Natural killer cell treated with Interleukin-12 subunit alpha and Interleukin-12 subunit beta and Interleukin-15 and Interleukin-18, amount 100 ng/mL, for 72 hours (primary cell): ENCODE measurements at regions not wholly inside any gene's neighbourhood (a gene's known extent, or its start where the extent isn't known, plus 50 kb on each side); places are given as distances from the start of the nearest gene placed in this dataset.
"Not testable (repeated sequence)": the region's sequence is repeated elsewhere in the genome, so short reads cannot be mapped to it uniquely, and the experiment has no call there.

ENCODE experiments used
- ATAC-seq, 2 donors: fragments of 150-1000 bp; cut with Tn5 transposase in 1 of 2; sonication (Bioruptor Pico), chemical (Tn5 transposase) in 1 of 2; 2 replicates each; pipeline ENCODE4 v1.10.0; 2021
- DNase-seq: peaks from one replicate; pipeline ENCODE4 v3.0.0; 2022; ENCODE audit warnings: low spot score
- H3K27ac Mint-ChIP-seq, 2 donors: 1 replicate in 1 of 2; 2 replicates in 1 of 2; pipeline ENCODE4 v1.8.0; 2022; ENCODE audit warnings: mixed read lengths in 2 of 2, mild to moderate bottlenecking in 1 of 2, moderate library complexity in 1 of 2
- H3K27me3 Mint-ChIP-seq, 2 donors: 1 replicate in 1 of 2; 2 replicates in 1 of 2; pipeline ENCODE4 v1.8.0; 2022; ENCODE audit warnings: mixed read lengths in 2 of 2
- H3K36me3 Mint-ChIP-seq: one replicate; pipeline ENCODE4 v1.8.0; 2022; ENCODE audit warnings: mixed read lengths
- H3K4me1 Mint-ChIP-seq, 2 donors: 1 replicate in 1 of 2; 2 replicates in 1 of 2; pipeline ENCODE4 v1.8.0; 2022; ENCODE audit warnings: low read depth in 2 of 2, mixed read lengths in 2 of 2, mild to moderate bottlenecking in 1 of 2
- H3K4me3 Mint-ChIP-seq: one replicate; pipeline ENCODE4 v1.8.0; 2022; ENCODE audit warnings: mixed read lengths
- H3K9me3 Mint-ChIP-seq: 2 replicates; pipeline ENCODE4 v1.8.0; 2022; ENCODE audit warnings: mixed read lengths

DNA sequence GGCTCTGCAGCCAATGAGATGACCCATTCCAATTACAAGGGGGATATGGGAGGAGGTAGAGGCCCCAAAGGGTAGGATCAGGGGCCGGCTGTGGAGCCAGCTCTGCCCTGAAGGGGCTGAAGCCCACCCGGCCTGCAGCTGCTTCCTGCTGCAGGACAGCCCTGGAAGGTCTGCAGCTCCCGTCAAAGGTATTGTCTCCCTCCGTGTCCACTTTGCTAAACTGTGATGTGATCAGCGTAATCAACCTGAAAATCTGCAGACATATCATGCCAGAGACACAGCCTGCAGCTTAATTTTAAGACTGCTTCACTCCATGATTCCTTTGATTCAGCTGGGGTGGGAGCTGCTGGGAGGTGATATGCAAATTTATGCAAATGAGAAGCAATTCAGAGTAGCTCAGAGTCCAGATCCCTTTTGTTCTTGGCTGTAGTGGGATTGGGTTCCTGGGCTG is 90.7 kb downstream of the GADD45G start:
- no peaks in the 10 kb centered on the region for H3K9me3 Mint-ChIP-seq
- H3K27ac Mint-ChIP-seq, result peak overlapping the region in 1 of 2 donors; percentile 57
- H3K36me3 Mint-ChIP-seq, result no peaks in the 10 kb centered on the region
- ATAC-seq (no peak), DNase-seq (no peak)
- H3K4me3 Mint-ChIP-seq, result no peak overlapping the region
- no peaks in the 10 kb centered on the region for H3K27me3 Mint-ChIP-seq
- peaks cover 30 to 51% of the 10 kb centered on the region in 2 donors for H3K4me1 Mint-ChIP-seq

DNA sequence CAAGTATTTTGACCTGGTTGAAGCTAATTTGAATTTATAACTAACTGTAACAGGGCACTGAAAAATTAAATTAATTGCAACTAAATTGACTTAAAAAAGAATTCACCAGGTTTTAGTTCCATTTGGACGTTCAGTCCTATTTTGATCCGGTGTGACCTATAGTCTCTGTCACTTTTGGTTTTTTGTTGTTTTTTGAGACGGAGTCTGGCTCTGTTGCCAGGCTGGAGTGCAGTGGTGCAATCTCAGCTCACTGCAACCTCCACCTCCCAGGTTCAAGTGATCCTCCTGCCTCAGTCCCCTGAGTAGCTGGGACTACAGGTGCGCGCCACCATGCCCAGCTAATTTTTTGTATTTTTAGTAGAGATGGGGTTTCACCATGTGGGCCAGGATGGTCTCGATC is 91.2 kb downstream of the GADD45G start:
- not testable (repeated sequence) for H3K4me3 Mint-ChIP-seq, H3K27ac Mint-ChIP-seq, H3K9me3 Mint-ChIP-seq, H3K27me3 Mint-ChIP-seq, ATAC-seq, H3K36me3 Mint-ChIP-seq, DNase-seq
- peaks cover 28 to 49% of the 10 kb centered on the region in 2 donors for H3K4me1 Mint-ChIP-seq

DNA sequence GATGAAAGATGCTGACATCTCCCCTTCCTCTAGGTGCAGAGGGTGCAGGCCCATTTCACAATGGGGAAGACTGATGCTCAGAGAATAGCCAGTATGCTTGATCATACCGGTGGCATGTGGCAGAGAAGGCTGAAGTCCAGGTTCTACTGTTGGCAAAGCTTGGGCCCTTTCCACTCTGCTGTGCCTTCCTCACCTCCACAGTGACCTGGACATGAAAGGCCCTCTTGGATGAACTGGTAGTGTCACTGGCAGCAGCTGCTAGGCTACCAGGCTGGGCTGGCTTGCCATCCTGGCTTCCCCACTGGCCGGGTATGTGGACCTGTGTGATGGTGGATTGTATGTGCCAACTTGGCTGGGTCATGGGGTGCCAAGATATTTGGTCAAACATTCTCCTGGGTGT is 92.0 kb downstream of the GADD45G start:
- DNase-seq (no peak), ATAC-seq (no peak)
- H3K9me3 Mint-ChIP-seq, result no peaks in the 10 kb centered on the region
- peaks cover 26 to 42% of the 10 kb centered on the region in 2 donors for H3K4me1 Mint-ChIP-seq
- no peak overlapping the region for H3K4me3 Mint-ChIP-seq
- no peaks in the 10 kb centered on the region for H3K36me3 Mint-ChIP-seq
- H3K27me3 Mint-ChIP-seq, result no peaks in the 10 kb centered on the region
- peak overlapping the region in 1 of 2 donors; percentile 50 for H3K27ac Mint-ChIP-seq

DNA sequence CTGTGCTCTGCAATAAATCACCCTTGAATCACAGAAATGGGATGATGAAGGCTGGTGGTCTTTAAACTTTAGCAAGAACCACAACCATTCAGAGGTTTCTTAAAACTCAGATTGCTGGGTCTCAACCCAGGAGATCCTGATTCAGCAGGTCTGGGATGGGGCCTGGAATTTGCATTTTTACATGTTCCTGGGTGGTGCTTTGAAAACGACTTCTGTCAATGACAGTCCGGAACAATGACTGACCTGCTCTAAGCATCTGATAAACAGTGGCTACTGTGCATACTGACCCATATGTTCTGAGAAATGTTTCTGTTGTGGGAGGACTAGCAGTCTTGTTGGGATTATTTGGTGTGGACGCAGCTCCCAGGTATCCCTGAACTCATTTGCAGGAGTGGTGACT is 92.7 kb downstream of the GADD45G start:
- DNase-seq (no peak), ATAC-seq (no peak)
- Mint-ChIP-seq H3K4me3 (no peak overlapping the region), H3K27ac (peak overlapping the region; percentile 14 to 93), H3K4me1 (peaks cover 28 to 43% of the 10 kb centered on the region in 2 donors), H3K9me3 (no peaks in the 10 kb centered on the region), H3K36me3 (no peaks in the 10 kb centered on the region), H3K27me3 (no peaks in the 10 kb centered on the region)

DNA sequence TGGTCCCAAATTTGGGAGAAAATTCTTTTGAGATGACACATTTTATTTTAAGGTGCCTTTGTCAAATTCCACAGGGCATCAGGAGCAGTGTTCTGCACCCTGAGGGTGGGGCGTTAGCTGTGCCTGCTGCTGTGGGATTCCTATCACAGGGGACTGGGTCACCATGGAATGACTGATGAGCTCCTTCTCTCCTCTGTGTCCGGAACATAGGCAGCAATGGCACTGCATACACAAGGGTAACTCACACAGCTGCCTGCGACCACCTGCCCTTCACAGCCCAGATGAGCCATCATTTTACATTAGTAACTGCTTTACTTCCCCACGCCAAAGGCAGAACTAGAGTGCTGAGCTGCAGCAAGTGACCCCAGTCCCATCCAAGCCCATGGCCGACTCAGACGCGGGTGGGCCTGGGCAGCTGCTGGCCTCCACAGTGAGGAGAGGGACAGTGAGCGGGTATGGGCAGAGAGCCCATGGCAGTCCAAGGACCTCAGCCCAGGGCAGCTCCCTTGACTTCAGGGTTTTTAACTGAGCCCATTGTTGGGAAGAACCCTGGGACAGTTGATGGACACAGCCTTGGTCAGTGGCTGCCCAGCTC is 93.7 kb downstream of the GADD45G start:
- Mint-ChIP-seq H3K36me3 (peaks cover 6% of the 10 kb centered on the region), H3K27me3 (no peaks in the 10 kb centered on the region), H3K27ac (peak overlapping the region; percentile 14 to 93), H3K4me3 (no peak overlapping the region), H3K4me1 (peaks cover 36 to 44% of the 10 kb centered on the region in 2 donors), H3K9me3 (no peaks in the 10 kb centered on the region)
- ATAC-seq (no peak), DNase-seq (no peak)

DNA sequence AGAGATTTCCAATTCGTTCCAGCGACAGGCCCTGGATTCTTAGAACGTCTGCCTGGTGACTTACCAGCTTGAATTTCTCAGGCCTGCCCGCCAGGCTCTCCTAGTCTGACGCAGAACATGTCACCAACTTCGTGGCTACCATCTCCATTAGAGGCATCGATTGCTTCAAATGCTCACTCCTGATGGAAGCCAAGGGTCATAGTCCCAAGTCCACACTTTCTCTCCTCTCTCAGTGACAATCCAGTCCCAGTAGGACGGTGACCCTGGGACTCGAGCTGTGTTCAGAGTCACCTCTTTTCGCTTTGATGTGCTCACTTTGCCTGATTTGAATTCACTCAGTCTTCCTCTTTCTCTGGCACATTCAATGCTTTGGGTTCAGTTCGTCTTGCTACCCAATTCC is 94.8 kb downstream of the GADD45G start:
- no peaks in the 10 kb centered on the region for H3K9me3 Mint-ChIP-seq
- peak overlapping the region; percentile 40 for H3K4me3 Mint-ChIP-seq
- peak overlapping the region; percentile 87 to 93 for H3K27ac Mint-ChIP-seq
- no peak for DNase-seq
- ATAC-seq, result no peak
- peaks cover 7% of the 10 kb centered on the region for H3K36me3 Mint-ChIP-seq
- no peaks in the 10 kb centered on the region for H3K27me3 Mint-ChIP-seq
- peaks cover 47 to 52% of the 10 kb centered on the region in 2 donors for H3K4me1 Mint-ChIP-seq

DNA sequence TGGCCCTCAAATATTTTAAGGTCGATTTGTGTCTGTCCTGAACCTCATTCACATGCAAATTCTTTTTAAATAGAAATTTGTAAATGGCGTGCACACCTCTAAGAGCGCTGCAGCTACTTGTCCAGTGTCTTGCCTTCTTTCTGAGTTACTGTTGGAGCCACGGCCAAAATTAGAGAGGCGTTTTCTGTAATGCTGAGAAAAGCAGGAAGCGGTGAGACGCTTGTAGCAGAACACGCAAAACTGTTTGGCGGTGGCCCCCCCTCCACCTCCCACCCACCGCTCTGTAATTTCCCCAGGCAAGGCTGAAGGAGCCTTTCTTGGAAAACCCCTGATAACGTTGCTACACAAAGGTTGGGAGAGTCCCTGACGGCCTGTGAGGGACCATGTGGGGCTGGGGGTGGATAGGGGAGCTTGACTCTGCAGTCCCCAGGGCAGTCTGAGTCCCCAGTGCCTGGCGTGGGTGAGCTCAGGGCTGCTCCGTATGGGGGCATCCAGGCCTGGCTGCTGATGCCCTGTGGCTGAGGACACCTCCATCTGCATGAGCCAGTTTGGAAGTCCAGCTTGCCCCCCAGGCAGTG is 96.5 kb downstream of the GADD45G start:
- peaks cover 7% of the 10 kb centered on the region for H3K36me3 Mint-ChIP-seq
- ATAC-seq (peak; percentile 93 to 97), DNase-seq (peak; percentile 92)
- peaks cover 57 to 58% of the 10 kb centered on the region in 2 donors for H3K4me1 Mint-ChIP-seq
- no peaks in the 10 kb centered on the region for H3K9me3 Mint-ChIP-seq
- no peaks in the 10 kb centered on the region for H3K27me3 Mint-ChIP-seq
- peak overlapping the region; percentile 91 for H3K4me3 Mint-ChIP-seq
- peak overlapping the region; percentile 87 to 93 for H3K27ac Mint-ChIP-seq

DNA sequence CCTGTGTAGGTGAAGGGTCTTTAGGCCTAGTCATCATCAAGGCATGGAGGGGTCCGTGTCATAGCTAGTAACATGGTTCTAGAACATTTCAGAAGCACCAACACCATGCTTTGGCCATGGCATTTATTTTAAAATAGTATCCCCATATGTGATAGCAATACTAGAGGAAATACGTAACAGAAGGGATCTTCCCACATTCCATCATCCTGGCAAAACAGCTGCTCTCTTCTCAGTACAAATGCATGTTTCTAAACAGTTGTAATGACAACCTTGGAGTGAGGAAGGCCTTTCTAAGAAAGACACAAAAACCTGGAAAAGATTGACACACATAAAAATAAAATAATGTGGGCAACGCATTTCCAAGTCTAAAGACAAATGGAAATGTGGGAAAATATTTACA is 97.6 kb downstream of the GADD45G start:
- Mint-ChIP-seq H3K36me3 (peaks cover 7% of the 10 kb centered on the region), H3K27me3 (no peaks in the 10 kb centered on the region), H3K9me3 (no peaks in the 10 kb centered on the region), H3K4me3 (peak overlapping the region; percentile 91), H3K4me1 (peaks cover 57 to 63% of the 10 kb centered on the region in 2 donors), H3K27ac (peak overlapping the region; percentile 87 to 93)
- ATAC-seq (no peak), DNase-seq (no peak)

DNA sequence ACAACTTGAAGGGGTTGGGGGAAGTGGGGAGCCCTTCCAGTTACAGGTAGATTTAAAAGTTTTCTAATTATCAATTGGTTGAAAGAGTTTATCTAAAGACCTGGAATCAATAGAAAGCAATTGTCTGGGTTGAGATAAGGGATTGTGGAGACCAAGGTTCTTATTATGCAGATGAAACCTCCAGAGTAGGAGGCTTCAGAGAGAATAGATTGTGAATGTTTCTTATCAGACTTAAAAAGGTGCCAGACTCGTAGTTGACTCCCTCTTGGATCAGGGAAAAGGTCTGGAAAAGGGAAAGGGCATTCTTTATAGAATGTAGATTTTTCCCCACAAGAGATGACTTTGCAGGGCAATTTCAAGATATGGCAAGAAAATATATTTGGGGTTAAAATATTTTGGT is 100.8 kb downstream of the GADD45G start:
- DNase-seq, result no peak
- ATAC-seq, result no peak
- peaks cover 19% of the 10 kb centered on the region for H3K36me3 Mint-ChIP-seq
- H3K27me3 Mint-ChIP-seq, result no peaks in the 10 kb centered on the region
- peak overlapping the region in 1 of 2 donors; percentile 77 for H3K27ac Mint-ChIP-seq
- peaks cover 61 to 69% of the 10 kb centered on the region in 2 donors for H3K4me1 Mint-ChIP-seq
- peak overlapping the region; percentile 51 for H3K4me3 Mint-ChIP-seq
- H3K9me3 Mint-ChIP-seq, result no peaks in the 10 kb centered on the region

DNA sequence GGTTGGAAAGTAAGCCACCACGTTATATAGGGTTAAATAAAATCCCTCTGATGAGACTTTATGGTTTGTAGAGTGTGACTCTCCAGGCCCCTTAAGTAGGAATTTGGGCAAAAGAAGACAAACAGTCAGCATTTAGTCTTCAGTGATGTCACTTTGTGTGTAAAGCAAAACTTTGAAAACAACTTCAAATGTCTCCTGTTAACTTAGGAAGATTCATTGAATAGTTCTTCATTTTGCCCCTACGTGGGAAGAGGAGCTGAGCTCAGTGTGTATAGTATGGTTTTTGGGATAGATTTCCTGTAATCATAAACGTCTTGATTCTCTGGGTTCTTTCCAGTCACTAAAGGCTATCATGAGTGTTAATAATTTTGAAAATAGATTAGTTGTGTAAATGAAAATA is 101.3 kb downstream of the GADD45G start:
- Mint-ChIP-seq H3K36me3 (peaks cover 19% of the 10 kb centered on the region), H3K27ac (peak overlapping the region in 1 of 2 donors; percentile 77), H3K4me3 (peak overlapping the region; percentile 51)

DNA sequence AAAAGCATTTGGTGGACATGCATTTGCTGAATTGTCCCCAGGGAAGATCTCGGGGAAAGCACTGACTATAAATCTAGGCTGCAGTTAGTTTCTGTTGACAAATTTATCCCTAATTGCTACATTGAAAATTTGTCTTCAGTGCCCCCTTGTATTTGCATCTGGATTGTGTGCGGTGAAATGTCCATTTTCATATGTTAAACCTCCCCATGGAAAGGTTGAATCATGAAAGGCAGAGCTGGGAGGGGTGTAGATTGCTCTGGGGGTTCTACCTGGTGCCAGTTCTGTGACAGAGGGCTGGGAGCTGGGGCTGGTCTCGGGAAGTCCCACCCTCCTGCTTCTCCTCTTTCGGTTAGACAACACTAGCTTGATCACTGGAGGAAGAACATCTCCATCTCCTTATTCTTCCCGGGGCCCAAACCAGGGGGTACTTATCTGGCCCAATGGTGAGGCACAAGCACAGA is 101.9 kb downstream of the GADD45G start:
- Mint-ChIP-seq H3K27me3 (no peaks in the 10 kb centered on the region), H3K4me1 (peaks cover 64 to 73% of the 10 kb centered on the region in 2 donors), H3K4me3 (no peak overlapping the region), H3K27ac (peak overlapping the region in 1 of 2 donors; percentile 77), H3K9me3 (no peaks in the 10 kb centered on the region), H3K36me3 (peaks cover 21% of the 10 kb centered on the region)
- DNase-seq, result no peak
- ATAC-seq, result peak in 1 of 2 donors; percentile 48

More for the DNA sequence above, 101.3 kb downstream of the GADD45G start:
- no peaks in the 10 kb centered on the region for H3K9me3 Mint-ChIP-seq
- no peaks in the 10 kb centered on the region for H3K27me3 Mint-ChIP-seq
- ATAC-seq, result no peak
- H3K4me1 Mint-ChIP-seq, result peaks cover 61 to 70% of the 10 kb centered on the region in 2 donors
- no peak for DNase-seq

DNA sequence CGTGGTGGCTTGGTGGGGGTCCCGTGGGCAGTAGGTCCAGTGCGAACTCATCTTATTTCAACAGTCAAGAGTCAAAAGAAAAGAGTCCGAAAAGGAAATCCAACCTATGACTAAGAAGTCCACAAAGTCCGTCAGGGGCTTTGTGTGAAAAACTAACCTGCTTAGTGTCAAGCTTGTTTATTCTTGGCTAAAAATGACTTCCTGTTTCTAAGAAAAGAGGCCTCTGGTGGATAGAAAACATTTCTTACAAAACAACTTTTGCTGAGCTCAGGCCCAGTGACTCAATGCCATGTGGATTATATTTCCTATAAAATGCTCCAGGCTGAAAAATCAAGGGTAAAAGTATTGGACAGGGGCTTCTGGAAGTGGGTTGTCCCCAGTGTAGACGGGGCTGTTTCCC is 105.9 kb downstream of the GADD45G start:
- DNase-seq (no peak), ATAC-seq (peak; percentile 59 to 74)
- H3K4me3 Mint-ChIP-seq, result peak overlapping the region; percentile 38
- no peaks in the 10 kb centered on the region for H3K9me3 Mint-ChIP-seq
- H3K36me3 Mint-ChIP-seq, result peaks cover 19% of the 10 kb centered on the region
- no peaks in the 10 kb centered on the region for H3K27me3 Mint-ChIP-seq
- H3K27ac Mint-ChIP-seq, result peak overlapping the region; percentile 54 to 77
- peaks cover 52 to 63% of the 10 kb centered on the region in 2 donors for H3K4me1 Mint-ChIP-seq

DNA sequence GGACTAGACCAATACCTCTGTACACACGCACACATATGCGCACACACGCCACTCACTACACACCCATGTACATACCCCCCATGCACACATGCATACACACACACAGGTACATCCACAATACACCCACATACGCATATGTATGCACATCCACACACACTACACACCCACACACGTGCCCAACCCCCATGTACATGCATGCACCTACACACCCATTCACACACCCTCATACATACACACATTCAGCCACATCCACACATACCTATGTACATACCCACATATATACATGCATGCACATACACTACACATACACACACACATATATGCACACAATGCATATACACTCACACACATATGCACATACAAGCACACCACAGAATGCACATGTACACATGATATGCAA is 107.1 kb downstream of the GADD45G start:
- H3K27me3 Mint-ChIP-seq, result no peaks in the 10 kb centered on the region
- peaks cover 53 to 59% of the 10 kb centered on the region in 2 donors for H3K4me1 Mint-ChIP-seq
- DNase-seq (no peak), ATAC-seq (no peak)
- H3K27ac Mint-ChIP-seq, result peak overlapping the region in 1 of 2 donors; percentile 54
- H3K36me3 Mint-ChIP-seq, result peaks cover 21% of the 10 kb centered on the region
- peak overlapping the region; percentile 7 for H3K4me3 Mint-ChIP-seq
- peaks cover under 1% of the 10 kb centered on the region for H3K9me3 Mint-ChIP-seq

DNA sequence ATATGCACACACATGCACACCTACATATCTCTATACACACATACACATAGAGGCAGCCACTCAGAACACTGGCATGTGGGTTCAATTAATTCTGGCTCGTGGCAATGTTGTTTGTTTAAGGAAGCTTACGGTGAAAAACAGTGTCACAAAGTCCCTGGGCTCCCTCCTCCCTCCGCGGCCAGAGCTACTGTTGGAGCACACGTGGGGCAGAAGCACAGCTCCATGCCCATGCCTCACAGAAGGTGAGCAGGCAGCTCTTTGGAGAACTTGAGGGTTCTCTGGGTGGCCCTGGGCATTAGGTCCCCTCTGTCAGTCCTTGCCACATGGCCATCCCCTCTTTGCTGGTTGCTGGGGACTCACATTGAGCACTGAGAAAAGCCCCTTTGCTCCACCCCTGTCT is 107.5 kb downstream of the GADD45G start:
- Mint-ChIP-seq H3K4me3 (peak overlapping the region; percentile 7), H3K36me3 (peaks cover 25% of the 10 kb centered on the region), H3K27ac (peak overlapping the region in 1 of 2 donors; percentile 54), H3K9me3 (peaks cover 2% of the 10 kb centered on the region), H3K4me1 (peaks cover 57 to 59% of the 10 kb centered on the region in 2 donors), H3K27me3 (no peaks in the 10 kb centered on the region)
- DNase-seq (no peak), ATAC-seq (no peak)
